ENCODE measurements at regions not wholly inside any gene's neighbourhood (a gene's known extent, or its start where the extent isn't known, plus 50 kb on each side); places are given as distances from the start of the nearest gene placed in this dataset.

GRCh38 chr9:90420211-90420610, 222.4 kb downstream of the DIRAS2 start:
- TF ChIP-seq CTCF (IDR thresholded peaks at IDR 0.05; ENCODE audit: low read length) (no peak), EZH2 (IDR thresholded peaks at IDR 0.05; ENCODE audit: borderline replicate concordance, low read length) (no peak)

All from OCI-LY1 (cell line).